UCSD-AML1 (cell line): ENCODE measurements at regions not wholly inside any gene's neighbourhood (a gene's known extent, or its start where the extent isn't known, plus 50 kb on each side); places are given as distances from the start of the nearest gene placed in this dataset.
A peak's percentile ranks its signal among the peaks of the same experiment; 100 is the strongest.
"Not testable (repeated sequence)": the region's sequence is repeated elsewhere in the genome, so short reads cannot be mapped to it uniquely, and the experiment has no call there.

Source experiments
- DNase-seq: peaks from one replicate; lab custom pipeline; 2025; ENCODE audit not compliant: unreplicated experiment; lab: John Stamatoyannopoulos, UW

DNA sequence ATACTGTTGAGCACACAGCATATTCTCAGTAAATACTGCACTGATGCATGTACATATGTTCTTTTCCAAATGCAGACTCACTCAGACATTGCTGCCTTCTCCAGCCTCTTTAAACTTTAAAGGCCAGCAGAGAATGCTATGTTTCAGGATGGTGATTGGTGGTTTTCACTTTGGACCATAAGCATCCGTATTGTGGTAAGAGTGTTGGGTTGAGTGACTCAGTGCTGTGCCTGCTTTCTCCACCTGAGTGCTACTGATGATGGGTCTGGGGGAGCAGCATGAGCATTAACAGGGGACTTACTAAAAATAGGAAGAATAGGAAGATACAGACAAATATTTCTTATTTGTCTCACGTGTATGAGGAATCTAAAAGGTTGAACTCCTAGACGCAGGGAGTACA, 56.3 kb upstream of the ZNF92 start:
- no peak for DNase-seq

DNA sequence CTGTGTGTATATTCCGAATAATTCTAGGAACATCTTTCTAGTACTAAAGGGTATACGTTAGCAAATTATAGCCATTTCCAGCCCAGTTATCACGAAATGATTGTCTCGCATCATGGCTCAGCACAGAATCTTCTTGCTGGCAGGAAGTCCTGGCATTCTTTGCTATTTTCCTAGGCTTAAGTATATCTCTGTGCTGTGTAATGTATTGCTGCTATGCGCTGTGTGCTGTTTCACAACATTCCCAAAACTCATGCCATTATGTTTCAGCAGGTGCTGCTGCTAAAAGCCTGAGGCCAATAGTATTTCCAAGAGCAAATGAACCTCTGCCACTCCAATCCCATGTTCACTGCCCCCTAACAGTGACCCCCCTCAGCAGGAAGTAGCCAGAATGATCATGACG, 62.9 kb upstream of the ZNF92 start:
- no peak for DNase-seq

DNA sequence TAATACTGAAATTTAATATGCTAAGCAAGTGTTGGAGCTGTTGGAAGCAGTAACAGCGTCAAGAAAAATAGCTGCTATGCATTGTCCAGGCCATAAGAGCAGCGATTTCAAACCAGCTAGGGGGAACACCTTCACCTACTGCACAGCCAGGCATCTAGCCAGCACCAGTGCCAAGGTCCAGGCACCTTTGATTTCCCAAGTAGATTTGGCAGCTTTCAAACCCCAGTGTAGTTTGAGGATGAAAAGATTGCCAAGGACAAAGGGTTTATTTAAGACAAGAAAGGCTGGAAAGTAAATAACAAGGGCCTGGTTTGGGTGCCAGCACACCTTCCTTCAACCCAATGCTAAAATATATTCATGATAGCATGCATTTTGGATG, 65.4 kb upstream of the ZNF92 start:
- DNase-seq = no peak

DNA sequence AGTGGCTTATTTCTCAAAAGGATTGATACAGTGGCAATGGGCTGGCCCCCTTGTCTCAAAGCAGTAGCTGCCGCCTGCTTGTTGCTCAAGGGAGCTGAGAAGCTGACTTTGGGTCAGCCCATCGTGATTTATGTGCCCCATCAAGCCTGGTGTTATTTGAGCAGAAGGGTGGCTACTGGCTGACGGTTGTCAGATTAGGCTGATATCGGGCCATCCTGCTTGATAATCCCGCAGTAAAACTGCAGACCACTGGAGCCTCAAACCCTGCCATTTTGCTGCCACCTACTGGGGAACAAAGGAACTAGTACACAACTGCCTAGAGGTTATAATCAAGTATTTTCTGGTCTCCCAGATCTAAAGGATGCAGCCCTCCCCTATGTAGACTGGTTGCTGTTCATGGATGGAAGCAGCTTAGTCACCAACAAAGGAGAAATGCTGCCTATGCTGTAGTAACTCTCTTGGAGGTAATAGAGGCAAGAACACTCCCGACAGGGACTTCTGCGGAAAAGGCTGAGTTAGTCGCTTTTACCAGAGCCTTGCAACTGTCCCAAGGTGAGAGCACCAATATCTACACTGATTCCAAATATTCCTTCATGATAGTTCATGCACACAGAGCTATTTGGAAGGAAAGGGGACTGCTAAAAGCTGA, 65.9 kb upstream of the ZNF92 start:
- peak; percentile 9 for DNase-seq

DNA sequence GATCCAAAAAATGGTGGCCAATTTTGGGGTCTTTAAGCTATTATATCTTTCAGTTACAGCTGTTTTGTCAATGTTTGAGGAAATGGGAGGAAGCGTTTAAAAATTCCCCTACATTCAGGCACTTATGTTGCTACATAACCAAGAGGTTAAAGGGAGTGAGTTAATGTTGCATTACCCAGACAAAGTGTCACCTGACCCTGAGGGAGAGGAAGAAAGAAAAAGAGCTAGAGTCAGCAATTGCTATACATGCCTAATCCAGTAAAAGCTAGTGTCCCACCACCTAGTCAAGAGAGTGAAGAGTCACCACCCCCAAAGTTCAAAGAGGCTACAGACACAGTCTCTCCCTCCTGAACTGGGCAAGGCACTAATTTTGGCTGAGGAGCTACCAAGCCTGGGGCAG, 69.5 kb upstream of the ZNF92 start:
- no peak for DNase-seq

DNA sequence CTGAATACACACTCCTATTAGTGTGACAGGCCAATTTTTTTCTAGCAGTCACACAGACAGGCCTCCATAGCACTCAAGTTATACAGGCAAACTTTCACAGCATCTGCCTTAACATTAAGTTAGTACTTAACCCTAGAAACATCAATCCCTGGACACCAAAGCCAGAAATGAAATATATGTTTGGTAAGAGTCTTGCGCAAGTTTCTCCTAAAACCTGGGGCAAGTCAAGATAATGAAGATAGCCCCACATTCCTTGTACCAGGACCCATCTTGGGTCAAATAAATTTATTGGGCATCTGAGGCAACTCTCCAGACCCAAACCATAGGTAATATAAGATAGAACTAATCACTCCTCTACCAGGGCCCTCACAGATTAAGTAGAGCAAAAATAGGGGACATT, 70.8 kb upstream of the ZNF92 start:
- no peak for DNase-seq

DNA sequence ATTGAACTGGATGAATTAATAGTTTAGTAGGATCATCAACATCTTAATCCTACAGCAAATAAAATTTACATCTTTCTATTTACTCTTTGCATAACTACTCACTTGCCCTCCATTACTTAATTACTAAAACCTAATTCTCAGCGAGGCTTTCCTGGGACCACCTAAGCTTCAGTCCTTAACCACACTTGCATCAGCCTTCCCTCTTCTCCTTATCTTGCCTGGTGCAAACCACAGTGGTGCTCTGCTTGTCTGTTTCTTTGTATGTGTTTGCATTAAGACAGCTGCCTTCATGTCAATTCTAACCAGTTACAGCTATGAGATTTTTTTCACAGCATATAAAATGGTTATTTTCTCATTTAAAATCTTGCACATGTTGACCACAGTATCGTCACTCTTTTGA, 72.6 kb upstream of the ZNF92 start:
- no peak for DNase-seq

DNA sequence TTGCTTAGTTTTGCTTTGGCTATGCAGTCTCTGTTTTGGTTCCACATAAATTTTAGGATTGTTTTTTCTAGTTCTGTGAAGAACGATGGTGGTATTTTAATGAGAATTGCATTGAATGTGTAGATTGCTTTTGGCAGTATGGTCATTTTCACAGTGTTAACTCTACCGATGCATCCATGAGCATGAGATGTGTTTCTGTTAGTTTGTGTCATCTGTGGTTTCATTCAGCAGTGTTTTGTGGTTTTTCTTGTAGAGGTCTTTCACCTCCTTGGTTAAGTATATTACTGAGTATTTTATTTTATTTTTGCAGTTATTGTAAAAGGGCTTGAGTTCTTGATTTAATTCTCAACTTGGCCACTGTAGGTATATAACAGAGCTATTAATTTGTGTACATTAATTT, 78.2 kb upstream of the ZNF92 start:
- no peak for DNase-seq

DNA sequence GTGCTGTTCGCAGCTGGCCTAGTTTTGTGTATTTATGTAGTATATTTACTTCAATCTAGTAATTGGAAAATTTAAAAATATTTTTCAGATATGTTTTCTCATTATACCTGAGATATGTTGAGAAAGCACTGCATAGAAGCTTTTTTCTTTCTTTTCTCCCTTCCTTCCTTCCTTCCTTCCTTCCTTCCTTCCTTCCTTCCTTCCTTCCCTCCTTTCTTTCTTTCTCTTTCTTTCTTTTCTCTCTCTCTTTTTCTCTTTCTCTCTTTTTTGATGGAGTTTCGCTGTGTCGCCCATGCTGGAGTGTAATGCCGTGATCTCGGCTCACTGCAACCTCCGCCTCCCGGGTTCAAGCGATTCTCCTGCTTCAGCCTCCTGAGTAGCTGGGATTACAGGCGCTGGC, 83.3 kb upstream of the ZNF92 start:
- not testable (repeated sequence) for DNase-seq

DNA sequence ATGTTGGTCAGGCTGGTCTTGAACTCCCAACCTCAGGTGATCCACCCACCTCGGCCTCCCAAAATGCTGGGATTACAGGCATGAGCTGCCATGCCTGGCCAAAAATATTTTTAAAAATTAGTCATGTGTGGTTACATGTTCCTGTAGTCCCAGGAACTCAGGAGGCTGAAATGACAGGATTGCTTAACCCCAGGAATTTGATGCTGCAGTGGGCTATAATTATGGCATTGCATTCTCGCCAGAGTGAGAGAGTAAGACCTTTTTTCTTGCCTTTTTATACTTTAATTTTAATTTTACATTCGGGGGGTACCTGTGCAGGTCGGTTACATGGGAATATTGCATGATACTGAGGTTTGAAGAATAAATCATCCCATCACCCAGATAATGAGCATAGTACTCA, 86.6 kb upstream of the ZNF92 start:
- no peak for DNase-seq

DNA sequence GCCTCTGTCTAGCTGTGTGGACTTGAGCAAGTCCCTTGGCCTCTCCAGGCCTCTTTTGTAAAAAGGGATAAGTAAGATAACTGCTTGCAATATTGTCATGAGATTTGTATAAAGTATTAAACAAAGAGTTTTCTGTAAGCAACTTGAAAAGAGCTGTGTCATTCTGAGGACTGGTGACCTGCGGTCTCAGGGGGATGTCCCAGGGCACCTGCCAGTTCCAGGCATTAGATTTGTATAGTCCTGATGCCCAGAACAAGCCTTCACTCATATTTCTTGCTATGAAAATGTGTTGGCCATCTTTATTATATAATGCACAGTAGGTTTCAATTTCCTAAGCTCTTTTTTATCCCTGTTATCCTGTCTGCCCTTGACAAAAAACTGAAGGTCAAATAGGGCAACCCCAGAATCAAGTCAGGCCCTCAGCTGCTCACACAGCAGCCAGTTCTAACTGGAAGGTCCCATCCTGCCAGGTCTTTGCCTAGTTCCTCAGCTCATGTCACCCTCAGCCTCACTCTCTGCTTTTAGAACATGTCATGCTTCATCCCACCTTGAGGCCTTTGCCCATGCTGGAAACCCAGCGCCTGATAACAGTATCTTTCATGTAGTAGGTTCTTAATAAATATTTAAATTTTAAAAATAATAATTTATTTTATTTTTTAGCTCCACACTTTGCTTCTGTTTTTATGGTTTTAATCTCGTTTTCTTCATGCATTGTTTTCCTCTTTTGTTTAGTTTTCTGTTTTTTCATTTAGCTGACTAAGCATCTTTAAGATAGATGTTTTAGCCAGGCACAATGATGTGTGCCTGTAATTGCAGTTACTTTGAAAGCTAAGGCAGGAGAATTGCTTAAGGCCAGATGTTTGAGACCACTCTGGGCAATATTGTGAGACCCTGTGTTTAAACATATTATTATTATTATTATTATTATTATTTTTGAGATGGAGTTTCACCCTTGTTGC, 87.5 kb upstream of the ZNF92 start:
- DNase-seq = no peak

DNA sequence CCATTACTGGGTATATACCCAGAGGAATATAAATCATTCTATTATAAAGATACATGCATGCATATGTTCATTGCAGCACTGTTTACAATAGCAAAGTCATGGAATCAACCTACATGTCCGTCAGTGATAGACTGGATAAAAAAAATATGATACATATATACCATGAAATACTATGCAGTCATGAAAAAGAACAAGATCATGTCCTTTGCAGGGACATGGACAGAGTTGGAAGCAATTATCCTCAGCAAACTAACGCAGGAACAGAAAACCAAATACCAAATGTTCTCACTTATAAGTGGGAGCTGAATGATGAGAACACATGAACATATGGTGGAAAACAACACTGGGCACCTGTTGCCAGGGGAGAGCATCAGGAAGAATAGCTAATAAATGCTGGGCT, 88.4 kb upstream of the ZNF92 start:
- DNase-seq = not testable (repeated sequence)

DNA sequence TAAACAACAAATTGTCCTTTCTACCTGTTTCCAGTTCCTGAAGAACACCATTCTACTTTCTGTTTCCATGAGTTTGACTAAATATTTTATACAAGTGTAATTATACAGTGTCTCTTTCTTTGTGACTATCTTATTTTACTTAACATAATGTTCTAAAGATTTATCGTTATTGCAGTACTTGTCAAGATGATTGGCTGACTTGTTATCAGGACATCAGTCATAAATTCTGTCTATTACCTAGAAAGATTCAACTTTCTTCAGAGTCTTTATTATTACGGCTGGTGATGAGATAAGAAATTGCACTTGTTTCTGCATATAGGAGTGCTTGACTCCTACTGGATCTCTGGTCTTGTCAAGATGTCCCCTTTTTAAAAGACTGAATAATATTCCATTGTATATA, 93.9 kb upstream of the ZNF92 start:
- DNase-seq = no peak

DNA sequence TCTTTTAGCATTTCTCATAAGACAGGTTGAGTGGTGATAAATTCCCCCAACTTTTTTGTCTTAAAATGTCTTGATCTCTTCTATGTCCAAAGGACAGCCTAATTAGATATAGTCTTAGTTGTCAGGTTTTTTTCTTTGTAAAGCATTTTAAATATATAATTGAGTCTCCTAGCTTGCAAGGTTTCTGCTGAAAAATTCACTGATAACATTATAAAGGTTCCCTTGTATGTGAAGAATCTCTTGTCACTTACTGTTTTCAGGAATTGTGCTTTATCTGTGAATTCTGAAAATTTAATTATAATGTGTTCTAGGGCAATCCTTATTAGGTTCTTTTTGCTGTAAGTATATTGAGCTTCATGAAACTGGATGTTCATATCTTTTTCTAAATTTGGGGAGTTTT, 96.8 kb upstream of the ZNF92 start:
- no peak for DNase-seq

DNA sequence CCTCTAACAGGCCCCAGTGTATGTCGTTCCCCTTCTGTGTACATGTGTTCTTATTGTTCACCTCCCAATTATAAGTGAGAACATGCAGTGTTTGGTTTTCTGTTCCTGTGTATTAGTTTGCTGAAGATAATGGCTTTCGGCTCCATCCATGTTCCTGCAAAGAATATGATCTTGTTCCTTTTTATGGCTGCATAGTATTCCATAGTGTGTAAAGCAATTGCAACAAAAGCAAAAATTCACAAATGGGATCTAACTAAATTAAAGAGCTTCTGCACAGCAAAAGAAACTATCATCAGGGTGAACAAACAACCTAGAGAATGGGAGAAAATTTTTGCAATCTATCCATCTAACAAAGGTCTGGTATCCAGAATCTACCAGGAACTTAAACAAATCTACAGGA, 102.2 kb upstream of the ZNF92 start:
- DNase-seq = not testable (repeated sequence)

DNA sequence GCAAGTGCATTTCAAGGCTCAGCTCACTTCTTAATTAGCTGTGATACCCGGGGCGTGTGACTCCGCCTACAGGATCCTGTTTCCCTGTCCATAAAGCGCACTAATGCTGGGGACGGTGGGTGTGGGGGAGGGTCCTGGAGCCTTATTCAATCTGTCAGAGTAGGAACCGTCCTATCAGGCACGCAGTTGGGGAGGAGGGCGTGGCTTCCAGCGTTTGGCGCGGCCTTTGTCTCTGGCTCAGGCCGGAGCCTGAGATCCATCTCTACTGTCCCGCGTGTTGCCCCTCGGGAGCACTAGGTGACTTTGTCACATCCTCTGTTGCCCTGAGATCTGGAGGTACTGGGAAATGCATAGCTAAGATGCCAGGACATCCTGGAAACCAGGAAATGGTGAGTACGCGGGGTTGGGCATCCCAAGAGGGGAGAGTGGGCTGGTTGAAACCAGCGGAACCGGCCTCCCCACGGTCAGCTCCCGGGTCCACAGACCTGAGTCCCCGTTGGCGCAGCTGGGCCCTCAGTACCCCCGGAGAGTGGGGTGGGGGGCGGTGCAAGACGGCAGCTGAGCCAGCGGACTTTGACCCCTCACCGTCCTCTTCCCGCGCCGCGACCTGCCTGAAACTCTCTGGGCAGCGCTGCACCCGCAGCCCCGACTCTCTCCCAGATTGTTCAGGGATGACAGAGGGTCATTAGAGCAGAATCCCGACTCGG, 104.4 kb upstream of the ZNF92 start:
- DNase-seq = no peak

DNA sequence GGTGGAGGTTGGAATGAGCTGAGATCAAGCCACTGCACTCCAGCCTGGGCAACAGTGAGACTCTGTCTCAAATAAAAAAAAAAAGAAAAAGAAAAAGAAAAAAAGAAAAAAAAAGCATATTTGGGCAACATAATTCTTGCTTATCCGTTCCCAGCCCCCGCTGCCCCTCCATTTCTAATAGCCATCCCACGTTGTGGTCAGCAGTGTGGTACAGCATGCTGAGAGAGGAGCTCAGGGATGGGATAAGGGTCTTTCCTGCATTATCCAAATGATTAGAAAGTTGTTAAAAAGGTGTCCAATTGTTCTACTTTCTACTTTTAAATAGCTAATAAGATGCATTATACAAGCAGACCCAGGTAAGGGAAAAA, 104.9 kb upstream of the ZNF92 start:
- DNase-seq = no peak

DNA sequence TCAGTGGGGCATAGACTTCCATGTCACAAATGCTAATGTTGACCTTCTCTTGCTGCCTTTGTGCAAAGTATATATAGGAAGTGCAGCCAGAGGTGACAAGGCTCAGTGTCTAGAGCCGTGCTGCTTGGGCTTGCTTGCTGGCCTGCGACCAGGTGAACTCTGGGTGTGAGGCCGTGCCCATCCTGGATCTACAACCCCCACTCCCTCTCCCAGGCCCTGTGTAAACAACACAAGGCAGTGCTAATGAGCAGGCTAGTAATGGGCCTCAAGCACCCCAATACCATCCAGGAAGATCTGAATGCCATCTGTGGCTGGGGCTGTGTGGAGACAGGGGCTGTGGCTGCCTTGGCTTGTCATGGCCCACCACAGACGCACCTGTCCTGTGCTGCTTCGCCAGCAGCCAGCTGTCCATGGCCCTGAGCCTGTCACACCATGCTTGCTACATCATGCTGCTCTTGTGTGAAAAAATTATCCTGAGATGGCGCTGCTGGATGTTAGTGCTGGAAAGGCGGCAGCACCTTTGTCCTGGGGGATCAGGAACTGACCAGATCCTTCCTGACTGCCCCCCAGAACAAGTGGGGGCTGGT, 107.6 kb upstream of the ZNF92 start:
- DNase-seq = no peak

DNA sequence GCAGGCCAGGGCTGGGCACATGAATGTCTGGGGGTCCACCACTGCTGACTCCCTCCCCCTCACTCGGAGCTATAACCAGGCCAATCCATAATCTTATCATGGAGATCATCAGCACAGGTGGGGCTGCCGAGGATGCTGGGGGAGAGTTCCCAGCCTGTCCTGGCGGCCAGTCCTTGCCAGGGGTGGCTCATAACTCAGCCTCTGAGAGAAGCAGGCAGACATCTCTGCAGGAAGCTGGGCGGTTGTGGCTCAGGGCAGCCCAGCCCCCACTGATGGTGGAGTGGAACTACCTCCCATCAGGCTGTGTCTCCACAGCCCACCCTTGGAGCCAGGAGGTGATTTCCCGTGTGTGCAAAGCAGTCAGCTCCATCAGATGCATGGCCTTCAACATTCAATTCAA, 109.4 kb upstream of the ZNF92 start:
- DNase-seq = no peak

DNA sequence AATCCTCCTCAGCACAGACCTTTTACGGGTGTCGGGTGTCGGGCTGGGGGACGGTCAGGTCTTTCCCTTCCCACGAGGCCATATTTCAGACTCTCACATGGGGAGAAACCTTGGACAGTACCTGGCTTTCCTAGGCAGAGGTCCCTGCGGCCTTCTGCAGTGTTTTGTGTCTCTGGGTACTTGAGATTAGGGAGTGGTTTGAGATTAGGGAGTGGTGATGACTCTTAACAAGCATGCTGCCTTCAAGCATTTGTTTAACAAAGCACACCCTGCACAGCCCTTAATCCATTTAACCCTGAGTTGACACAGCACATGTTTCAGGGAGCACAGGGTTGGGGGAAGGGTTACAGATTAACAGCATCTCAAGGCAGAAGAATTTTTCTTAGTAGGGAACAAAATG, 113.0 kb upstream of the ZNF92 start:
- DNase-seq = not testable (repeated sequence)

DNA sequence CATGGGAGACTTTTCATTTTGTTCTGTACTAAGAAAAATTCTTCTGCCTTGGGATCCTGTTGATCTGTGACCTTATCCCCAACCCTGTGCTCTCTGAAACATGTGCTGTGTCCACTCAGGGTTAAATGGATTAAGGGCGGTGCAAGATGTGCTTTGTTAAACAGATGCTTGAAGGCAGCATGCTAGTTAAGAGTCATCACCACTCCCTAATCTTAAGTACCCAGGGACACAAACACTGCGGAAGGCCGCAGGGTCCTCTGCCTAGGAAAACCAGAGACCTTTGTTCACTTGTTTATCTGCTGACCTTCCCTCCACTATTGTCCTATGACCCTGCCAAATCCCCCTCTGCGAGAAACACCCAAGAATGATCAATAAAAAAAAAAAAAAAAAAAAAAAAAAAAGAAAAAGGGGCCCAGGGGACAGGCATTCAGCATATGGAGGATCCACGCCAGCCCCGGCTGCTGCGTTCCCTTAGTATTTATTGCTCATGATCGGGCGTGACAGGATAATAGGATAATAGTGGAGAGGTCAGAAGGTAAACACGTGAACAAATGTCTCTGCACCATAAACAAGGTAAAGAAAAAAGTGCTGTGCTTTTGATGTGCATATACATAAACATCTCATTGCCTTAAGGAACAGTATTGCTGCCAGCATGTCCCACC, 113.7 kb upstream of the ZNF92 start:
- DNase-seq = not testable (repeated sequence)
